Adrenal gland (tissue), 9 donors: ENCODE measurements at regions not wholly inside any gene's neighbourhood (a gene's known extent, or its start where the extent isn't known, plus 50 kb on each side); places are given as distances from the start of the nearest gene placed in this dataset.
A peak's percentile ranks its signal among the peaks of the same experiment; 100 is the strongest.

Experiments used
- DNase-seq, 7 donors: peaks; one replicate each; pipeline ENCODE4 v3.0.0-alpha.2; 2019 to 2020
- H3K27ac ChIP-seq, 5 donors: fragments of 200-600 bp; sonication (generic) in 4 of 5; 1 replicate in 3 of 5; 2 replicates in 2 of 5; pipeline versions ENCODE4 v1.5.1 to v1.8.0; 2016 to 2020; ENCODE audit warnings: mild to moderate bottlenecking in 1 of 5
- H3K27me3 ChIP-seq: fragments of 200-600 bp; 2 replicates; pipeline ENCODE4 v1.8.0; 2021
- H3K36me3 ChIP-seq, 2 donors: fragments of 200-600 bp; replicated peaks in 1 of 2; 1 replicate in 1 of 2; 2 replicates in 1 of 2; pipeline versions ENCODE4 v1.5.1 to v1.8.0; 2018 to 2022
- H3K4me1 ChIP-seq, 2 donors: fragments of 200-600 bp; replicated peaks in 1 of 2; 1 replicate in 1 of 2; 2 replicates in 1 of 2; pipeline versions ENCODE4 v1.5.1 to v1.8.0; 2018 to 2021
- H3K4me3 ChIP-seq, 4 donors: fragments of 200-600 bp; sonication (generic) in 3 of 4; one replicate each; pipeline ENCODE4 v1.5.1; 2016 to 2018
- H3K9me3 ChIP-seq, 3 donors: fragments of 200-600 bp; sonication (generic) in 1 of 3; replicated peaks in 1 of 3; 1 replicate in 2 of 3; 2 replicates in 1 of 3; pipeline versions ENCODE4 v1.5.1 to v1.8.0; 2016 to 2021
- POLR2A ChIP-seq, 2 donors: fragments of 450-650 bp; IDR thresholded peaks; one replicate each; pipeline ENCODE4 v1.6.1; 2017; ENCODE audit warnings: antibody characterized with exemption in 2 of 2, mild to moderate bottlenecking in 2 of 2, moderate library complexity in 1 of 2
- WGBS, 4 donors: extraction: QIAGEN DNeasy Blood & Tissue Kit in 2 of 4; methylation state at CpG; one replicate each; pipeline versions ENCODE4 v1.1.5 to v1.1.7; 2013 to 2017; 5-methylcytosine and 5-hydroxymethylcytosine counted together
- intact Hi-C, 2 donors: fragments of 100-400 bp; cut with DNase I; formaldehyde crosslinking; loops; one replicate each; pipeline versions ENCODE4 v1.14.1 to v1.15.0; 2022 to 2023
- TF ChIP-seq, protein P1 (sequence below), 6 experiments: fragments of 450-650 bp in 4 of 6; fragments of 200-600 bp in 2 of 6; sonication (generic) in 1 of 6; IDR thresholded peaks; 1 replicate in 5 of 6; 2 replicates in 1 of 6; pipeline versions ENCODE4 v1.5.1 to v1.8.0; 2016 to 2021; ENCODE audit warnings: antibody characterized with exemption in 6 of 6, mild to moderate bottlenecking in 2 of 6, moderate library complexity in 1 of 6
- donor health status: healthy with polysubstance abuse.
- donor health status: Bipolar disorder and iron deficiency.
- donor health status: DM: yes; HTN: yes; CAD: no.
- donor health status: DM: no; HTN: no; CAD: no.
- donor health status: DM: no; HTN: no; CAD: no.

DNA sequence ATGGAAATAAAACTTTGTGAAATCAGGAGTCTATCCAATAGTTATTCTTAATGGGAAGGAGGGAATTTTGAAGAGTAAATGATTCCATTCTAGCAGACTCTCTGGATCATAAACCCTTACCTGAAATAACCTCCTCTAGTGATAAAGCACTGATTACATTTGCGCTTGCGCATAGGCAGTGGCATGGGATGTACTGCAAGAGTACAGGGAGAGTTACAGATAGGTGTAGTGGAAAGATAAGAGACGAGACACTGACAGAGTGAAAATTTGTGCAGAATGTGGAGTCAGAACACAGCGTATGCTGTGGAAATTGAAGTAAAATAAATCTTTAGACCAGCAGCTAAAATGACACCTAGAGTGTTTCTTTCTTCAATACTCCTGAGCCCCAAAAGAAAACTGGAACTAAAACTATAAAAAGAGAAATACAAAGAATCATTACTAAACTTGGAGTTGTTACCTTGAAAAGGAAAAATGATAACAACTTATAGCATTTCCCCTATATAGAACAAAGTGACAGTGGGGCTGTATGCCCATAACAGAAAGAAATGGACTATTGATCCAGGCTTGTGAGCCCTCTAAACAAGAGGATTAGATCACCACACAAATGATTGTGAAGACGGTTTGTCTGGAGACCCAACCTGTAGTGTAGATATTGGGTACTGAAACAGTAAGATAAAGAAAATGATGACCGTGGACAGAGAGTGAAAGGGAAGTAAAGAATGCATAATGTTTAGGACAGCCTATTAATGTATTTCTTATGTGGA lies 1471.2 kb upstream of the NUDT12 start:
- no peaks in the 10 kb centered on the region for H3K36me3 ChIP-seq
- no peak overlapping the region for H3K4me3 ChIP-seq
- H3K9me3 ChIP-seq, result peaks cover 0 to 5% (median 0%) of the 10 kb centered on the region in 3 donors
- intact Hi-C loops, result no loop called here
- H3K27ac ChIP-seq, result no peak overlapping the region
- DNase-seq, result peak in 2 of 7 donors; percentile 8 to 21
- TF ChIP-seq POLR2A (IDR thresholded peaks at IDR 0.05), result no peak
- TF ChIP-seq, protein P1, sequence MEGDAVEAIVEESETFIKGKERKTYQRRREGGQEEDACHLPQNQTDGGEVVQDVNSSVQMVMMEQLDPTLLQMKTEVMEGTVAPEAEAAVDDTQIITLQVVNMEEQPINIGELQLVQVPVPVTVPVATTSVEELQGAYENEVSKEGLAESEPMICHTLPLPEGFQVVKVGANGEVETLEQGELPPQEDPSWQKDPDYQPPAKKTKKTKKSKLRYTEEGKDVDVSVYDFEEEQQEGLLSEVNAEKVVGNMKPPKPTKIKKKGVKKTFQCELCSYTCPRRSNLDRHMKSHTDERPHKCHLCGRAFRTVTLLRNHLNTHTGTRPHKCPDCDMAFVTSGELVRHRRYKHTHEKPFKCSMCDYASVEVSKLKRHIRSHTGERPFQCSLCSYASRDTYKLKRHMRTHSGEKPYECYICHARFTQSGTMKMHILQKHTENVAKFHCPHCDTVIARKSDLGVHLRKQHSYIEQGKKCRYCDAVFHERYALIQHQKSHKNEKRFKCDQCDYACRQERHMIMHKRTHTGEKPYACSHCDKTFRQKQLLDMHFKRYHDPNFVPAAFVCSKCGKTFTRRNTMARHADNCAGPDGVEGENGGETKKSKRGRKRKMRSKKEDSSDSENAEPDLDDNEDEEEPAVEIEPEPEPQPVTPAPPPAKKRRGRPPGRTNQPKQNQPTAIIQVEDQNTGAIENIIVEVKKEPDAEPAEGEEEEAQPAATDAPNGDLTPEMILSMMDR (IDR thresholded peaks at IDR 0.05), result no peak
- no peaks in the 10 kb centered on the region for H3K27me3 ChIP-seq
- WGBS, 4 donors, result 56 to 68% (median 60%) methylated on average over 6 of the region's 6 CpGs
- no peaks in the 10 kb centered on the region for H3K4me1 ChIP-seq

DNA sequence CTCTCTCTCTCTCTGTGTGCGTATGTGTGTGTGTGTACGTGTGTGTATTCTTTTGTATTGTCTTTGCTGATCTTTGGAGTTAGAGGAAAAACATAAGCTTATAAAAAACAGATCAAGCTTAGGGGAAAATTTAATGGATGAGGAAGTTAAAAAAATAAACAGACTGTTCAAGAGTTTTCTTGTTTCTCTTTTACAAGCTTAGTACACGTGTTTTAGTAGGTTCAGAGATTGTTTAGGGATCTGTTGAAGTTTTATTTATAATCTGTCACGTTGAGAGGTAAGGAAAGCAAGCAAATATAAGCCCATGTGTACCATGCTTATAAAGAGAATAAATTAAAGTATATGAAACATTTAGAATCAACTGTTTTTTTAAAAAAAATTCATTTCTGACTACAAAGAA lies 1470.3 kb upstream of the NUDT12 start:
- TF ChIP-seq POLR2A (IDR thresholded peaks at IDR 0.05), result no peak
- TF ChIP-seq, protein P1 (IDR thresholded peaks at IDR 0.05), result no peak
- Histone ChIP-seq H3K27ac (no peak overlapping the region), H3K9me3 (peaks cover 0 to 5% (median 0%) of the 10 kb centered on the region in 3 donors), H3K36me3 (no peaks in the 10 kb centered on the region), H3K4me3 (no peak overlapping the region), H3K27me3 (no peaks in the 10 kb centered on the region), H3K4me1 (no peaks in the 10 kb centered on the region)
- intact Hi-C loops, result no loop called here
- DNase-seq, result no peak
- WGBS, 4 donors, result 23 to 49% (median 37%) methylated on average over 4 of the region's 4 CpGs

DNA sequence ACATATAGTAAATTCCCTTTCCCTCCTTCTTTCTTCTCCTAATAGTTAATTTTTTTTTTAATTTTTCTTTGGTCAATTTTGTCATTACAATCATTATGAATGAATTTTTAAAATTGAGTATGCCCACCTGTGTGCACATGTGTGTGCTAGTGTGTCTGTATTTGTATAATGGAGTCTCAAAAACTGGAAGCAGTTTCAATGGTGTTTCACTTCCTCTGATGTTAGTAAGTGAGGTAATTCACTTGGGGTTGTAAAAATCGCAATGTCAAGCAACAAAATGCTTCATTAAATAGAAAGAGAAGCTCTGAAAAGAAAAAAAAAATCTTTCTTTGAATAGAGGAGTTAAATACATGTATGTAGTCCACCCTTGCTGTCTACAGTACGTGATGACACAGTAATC lies 1467.6 kb upstream of the NUDT12 start:
- 70 to 81% (median 75%) methylated on average over 2 of the region's 2 CpGs for WGBS, 4 donors
- H3K27me3 ChIP-seq, result no peaks in the 10 kb centered on the region
- no peak for TF ChIP-seq POLR2A (IDR thresholded peaks at IDR 0.05)
- TF ChIP-seq, protein P1 (IDR thresholded peaks at IDR 0.05), result no peak

DNA sequence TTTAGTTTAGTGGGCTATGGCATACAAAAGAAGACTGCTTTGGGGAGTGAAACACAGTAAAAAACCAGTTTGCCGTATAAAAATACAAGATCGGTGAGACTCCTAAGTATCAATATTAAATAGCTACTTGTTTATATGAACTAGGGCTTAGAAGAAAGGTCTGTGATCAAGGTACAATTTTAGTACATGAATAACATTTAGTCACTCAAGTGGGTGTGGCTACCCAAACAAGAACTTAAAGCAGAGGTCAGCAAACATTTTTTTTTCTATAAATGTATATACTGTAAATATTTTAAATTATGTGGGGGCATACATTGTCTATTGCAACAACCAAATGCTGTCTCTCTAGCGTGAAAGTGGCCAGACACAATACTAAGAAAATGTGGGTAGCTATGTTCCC lies 1452.5 kb upstream of the NUDT12 start:
- Histone ChIP-seq H3K27ac (no peak overlapping the region), H3K4me3 (no peak overlapping the region), H3K36me3 (no peaks in the 10 kb centered on the region), H3K4me1 (no peaks in the 10 kb centered on the region), H3K27me3 (no peaks in the 10 kb centered on the region), H3K9me3 (no peaks in the 10 kb centered on the region)
- intact Hi-C loops, result no loop called here
- DNase-seq, result no peak
- TF ChIP-seq POLR2A (IDR thresholded peaks at IDR 0.05), result no peak
- TF ChIP-seq, protein P1 (IDR thresholded peaks at IDR 0.05), result no peak
- WGBS, 4 donors, result 87 to 97% (median 89%) methylated on average over 3 of the region's 3 CpGs

More for the DNA sequence above, 1467.6 kb upstream of the NUDT12 start:
- Histone ChIP-seq H3K4me3 (no peak overlapping the region), H3K4me1 (no peaks in the 10 kb centered on the region), H3K27ac (no peak overlapping the region), H3K36me3 (no peaks in the 10 kb centered on the region), H3K9me3 (peaks cover 0 to 5% (median 0%) of the 10 kb centered on the region in 3 donors)
- intact Hi-C loops, result no loop called here
- no peak for DNase-seq
